LNCAP (cell line): ENCODE measurements at regions not wholly inside any gene's neighbourhood (a gene's known extent, or its start where the extent isn't known, plus 50 kb on each side); places are given as distances from the start of the nearest gene placed in this dataset.

Source experiments
- CTCF ChIP-seq: fragments of 450-650 bp; IDR thresholded peaks from 2 replicates; pipeline ENCODE4 v1.5.1; 2017; ENCODE audit warnings: mild to moderate bottlenecking

GRCh38 chr5:126101901-126102300 lies 321.3 kb upstream of the GRAMD2B start:
- TF ChIP-seq CTCF, result no peak

GRCh38 chr5:126103050-126103449 lies 320.2 kb upstream of the GRAMD2B start:
- TF ChIP-seq CTCF, result no peak

GRCh38 chr5:126103868-126104267 lies 319.3 kb upstream of the GRAMD2B start:
- no peak for TF ChIP-seq CTCF

GRCh38 chr5:126104341-126104740 lies 318.9 kb upstream of the GRAMD2B start:
- TF ChIP-seq CTCF, result no peak

- no peak for TF ChIP-seq CTCF
These were observed 318.3 kb upstream of the GRAMD2B start for GRCh38 chr5:126104951-126105350.

GRCh38 chr5:126106029-126106428 lies 317.2 kb upstream of the GRAMD2B start:
- no peak for TF ChIP-seq CTCF

- TF ChIP-seq CTCF, result no peak
These were observed 315.8 kb upstream of the GRAMD2B start for GRCh38 chr5:126107381-126107780.

GRCh38 chr5:126108470-126108869 lies 314.7 kb upstream of the GRAMD2B start:
- TF ChIP-seq CTCF, result no peak
